Kidney (tissue), 13 donors: ENCODE measurements at regions not wholly inside any gene's neighbourhood (a gene's known extent, or its start where the extent isn't known, plus 50 kb on each side); places are given as distances from the start of the nearest gene placed in this dataset.

Experiments used
- DNase-seq, 5 donors: peaks; one replicate each; pipeline ENCODE4 v3.0.0-alpha.2; 2013 to 2020
- FAIRE-seq: peaks from 2 replicates; lab custom pipeline; 2012; peaks lifted over from hg19 to GRCh38; lab: Jason Lieb, UNC
- H3K27ac ChIP-seq, 2 donors: one replicate each; pipeline ENCODE4 v1.7.0; 2013; ENCODE audit warnings: low read depth in 2 of 2, low read length in 2 of 2, inconsistent platforms in 1 of 2
- H3K27me3 ChIP-seq: one replicate; pipeline ENCODE4 v1.7.1; 2013; ENCODE audit warnings: low read length, inconsistent platforms; ENCODE audit not compliant: control insufficient read depth, insufficient read depth
- H3K36me3 ChIP-seq, 3 donors: one replicate each; pipeline versions ENCODE4 v1.7.0 to v1.7.1; 2013; ENCODE audit warnings: low read length in 3 of 3, control low read depth in 1 of 3, inconsistent platforms in 1 of 3; ENCODE audit not compliant: insufficient read depth in 3 of 3, control insufficient read depth in 2 of 3
- H3K4me1 ChIP-seq, 3 donors: one replicate each; pipeline versions ENCODE4 v1.7.0 to v1.7.1; 2013; ENCODE audit warnings: low read length in 3 of 3, inconsistent platforms in 1 of 3, low read depth in 1 of 3; ENCODE audit not compliant: control insufficient read depth in 2 of 3, insufficient read depth in 2 of 3
- H3K4me3 ChIP-seq, 3 donors: one replicate each; pipeline versions ENCODE4 v1.7.0 to v1.8.1; 2013; ENCODE audit warnings: low read length in 3 of 3, control low read depth in 1 of 3, inconsistent platforms in 1 of 3
- H3K9ac ChIP-seq, 3 donors: one replicate each; pipeline versions ENCODE4 v1.7.0 to v1.7.1; 2013; ENCODE audit warnings: low read length in 3 of 3, control low read depth in 1 of 3, inconsistent platforms in 1 of 3
- H3K9me3 ChIP-seq, 3 donors: one replicate each; pipeline versions ENCODE4 v1.7.0 to v1.7.1; 2013; ENCODE audit warnings: low read length in 3 of 3, control low read depth in 1 of 3, inconsistent platforms in 1 of 3; ENCODE audit not compliant: control insufficient read depth in 2 of 3, insufficient read depth in 1 of 3
- intact Hi-C: fragments of 100-400 bp; cut with DNase I; formaldehyde crosslinking; loops from one replicate; pipeline ENCODE4 v1.11.1; 2022
- TF ChIP-seq, protein P1 (sequence below): IDR thresholded peaks from 3 replicates; pipeline ENCODE4 v1.5.1; 2012; ENCODE audit warnings: mild to moderate bottlenecking, moderate library complexity, borderline replicate concordance; ENCODE audit not compliant: insufficient read depth; ENCODE audit errors: extremely low read depth
- donor health status: control.
- donor health status: control.
- donor health status: control.
- donor health status: control.
- donor health status: control.
- donor health status: DM: yes; HTN: yes; CAD: no.
- donor health status: Normal renal cell carcinoma (clear cell type).

- Histone ChIP-seq H3K4me3 (no peak overlapping the region), H3K9me3 (no peaks in the 10 kb centered on the region), H3K36me3 (no peaks in the 10 kb centered on the region), H3K27me3 (no peaks in the 10 kb centered on the region), H3K9ac (no peak overlapping the region), H3K27ac (no peak overlapping the region), H3K4me1 (no peaks in the 10 kb centered on the region)
- DNase-seq, result no peak
- no peak for FAIRE-seq
- TF ChIP-seq, protein P1, sequence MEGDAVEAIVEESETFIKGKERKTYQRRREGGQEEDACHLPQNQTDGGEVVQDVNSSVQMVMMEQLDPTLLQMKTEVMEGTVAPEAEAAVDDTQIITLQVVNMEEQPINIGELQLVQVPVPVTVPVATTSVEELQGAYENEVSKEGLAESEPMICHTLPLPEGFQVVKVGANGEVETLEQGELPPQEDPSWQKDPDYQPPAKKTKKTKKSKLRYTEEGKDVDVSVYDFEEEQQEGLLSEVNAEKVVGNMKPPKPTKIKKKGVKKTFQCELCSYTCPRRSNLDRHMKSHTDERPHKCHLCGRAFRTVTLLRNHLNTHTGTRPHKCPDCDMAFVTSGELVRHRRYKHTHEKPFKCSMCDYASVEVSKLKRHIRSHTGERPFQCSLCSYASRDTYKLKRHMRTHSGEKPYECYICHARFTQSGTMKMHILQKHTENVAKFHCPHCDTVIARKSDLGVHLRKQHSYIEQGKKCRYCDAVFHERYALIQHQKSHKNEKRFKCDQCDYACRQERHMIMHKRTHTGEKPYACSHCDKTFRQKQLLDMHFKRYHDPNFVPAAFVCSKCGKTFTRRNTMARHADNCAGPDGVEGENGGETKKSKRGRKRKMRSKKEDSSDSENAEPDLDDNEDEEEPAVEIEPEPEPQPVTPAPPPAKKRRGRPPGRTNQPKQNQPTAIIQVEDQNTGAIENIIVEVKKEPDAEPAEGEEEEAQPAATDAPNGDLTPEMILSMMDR, result no peak
- intact Hi-C loops, result no loop called here
These were observed 101.8 kb upstream of the ALDH1A3 start for GRCh38 chr15:100777821-100778220.

- TF ChIP-seq, protein P1, result no peak
- no peaks in the 10 kb centered on the region for H3K4me1 ChIP-seq
- intact Hi-C loops, result no loop called here
- H3K4me3 ChIP-seq, result no peak overlapping the region
- H3K27me3 ChIP-seq, result no peaks in the 10 kb centered on the region
- FAIRE-seq (no peak), DNase-seq (peak in 3 of 5 donors; percentile 23 to 58 (median 57))
- H3K9me3 ChIP-seq, result no peaks in the 10 kb centered on the region
- no peak overlapping the region for H3K27ac ChIP-seq
- no peak overlapping the region for H3K9ac ChIP-seq
- no peaks in the 10 kb centered on the region for H3K36me3 ChIP-seq
These were observed 100.8 kb upstream of the ALDH1A3 start for GRCh38 chr15:100778831-100779288.

DNA sequence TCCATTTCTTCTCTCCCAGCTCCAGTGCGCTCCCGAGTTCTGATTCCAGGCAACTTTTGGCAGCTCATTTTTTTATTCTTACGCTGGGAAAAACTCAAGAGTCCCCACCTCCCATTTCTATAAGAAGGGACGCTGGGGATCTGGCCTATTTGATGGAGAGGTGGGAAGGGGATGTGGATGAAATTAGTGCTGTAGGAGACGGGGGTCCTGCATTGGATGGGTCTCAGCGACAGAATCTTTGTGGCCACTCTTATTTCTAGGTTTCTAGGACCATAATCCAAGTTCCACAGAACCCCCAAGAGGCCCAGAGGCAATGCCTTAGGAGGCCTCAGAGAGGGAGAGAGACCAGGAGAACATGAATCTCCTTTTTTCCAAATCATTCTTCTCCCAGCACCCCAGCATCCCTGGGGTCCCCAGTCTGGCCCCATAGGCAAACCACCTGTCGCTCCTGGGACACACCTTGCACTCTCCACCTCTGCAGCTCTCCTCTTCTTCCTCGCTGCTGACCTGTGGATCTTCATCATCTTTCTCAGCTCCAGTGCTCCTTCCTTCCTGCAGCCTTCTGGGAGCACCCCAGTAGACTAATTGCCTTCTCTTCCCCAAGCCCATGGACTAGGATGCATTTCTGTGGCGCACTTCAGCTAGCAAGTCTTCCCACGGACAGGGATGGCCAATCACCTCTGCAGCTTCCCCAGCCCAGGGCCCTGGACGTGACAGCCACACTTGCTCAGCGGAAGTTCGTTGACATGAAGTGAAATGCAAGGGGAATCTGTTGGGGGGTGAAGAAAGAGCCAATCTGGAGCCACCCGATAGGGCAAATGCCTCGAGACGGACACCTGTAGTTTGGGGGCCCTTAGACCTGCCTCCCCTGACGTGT is 100.1 kb upstream of the ALDH1A3 start:
- no peak for FAIRE-seq
- TF ChIP-seq, protein P1, result no peak
- Histone ChIP-seq H3K36me3 (no peaks in the 10 kb centered on the region), H3K27ac (no peak overlapping the region), H3K9ac (no peak overlapping the region), H3K27me3 (no peaks in the 10 kb centered on the region), H3K4me3 (no peak overlapping the region), H3K4me1 (no peaks in the 10 kb centered on the region), H3K9me3 (no peaks in the 10 kb centered on the region)
- peak in 2 of 5 donors; percentile 8 to 23 for DNase-seq
- intact Hi-C loops, result no loop called here
